ENCODE measurements at regions not wholly inside any gene's neighbourhood (a gene's known extent, or its start where the extent isn't known, plus 50 kb on each side); places are given as distances from the start of the nearest gene placed in this dataset.
A peak's percentile ranks its signal among the peaks of the same experiment; 100 is the strongest.

DNA sequence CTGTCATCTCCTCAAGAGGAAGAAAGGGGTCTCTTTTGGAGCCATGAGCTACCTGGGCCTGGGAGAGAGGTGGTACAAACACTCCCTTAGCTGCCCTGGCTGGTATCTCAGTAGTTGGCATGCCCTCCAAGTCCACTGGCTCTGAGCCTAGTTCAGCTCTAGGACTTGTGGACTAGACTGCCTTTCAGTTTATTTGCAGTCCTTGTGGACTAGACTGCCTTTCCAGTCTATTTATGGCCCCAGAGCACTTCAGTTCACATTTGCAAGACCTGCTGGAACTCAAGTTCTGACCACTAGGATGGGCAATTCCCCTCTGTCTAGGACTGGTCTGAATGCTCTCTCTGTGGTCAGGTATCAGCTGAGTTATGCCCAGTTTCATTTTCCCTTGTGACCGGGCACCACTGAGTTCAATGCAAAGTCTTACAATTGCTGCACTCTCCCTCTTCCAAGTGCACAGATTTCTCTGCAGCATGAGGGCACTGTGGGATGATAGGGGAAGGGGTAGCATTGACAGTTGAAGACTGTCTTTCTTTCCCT is 1019.0 kb downstream of the TAF11L14 start:
- Mint-ChIP-seq H3K4me1 (no peaks in the 10 kb centered on the region), H3K9me3 (peaks cover 0 to 9% of the 10 kb centered on the region in 2 experiments; a peak in 3 of 5 replicates), H3K4me3 (no peak overlapping the region), H3K27me3 (ENCODE audit: low read depth) (peaks cover 4% of the 10 kb centered on the region; the same call in 1 of the 2 replicates), H3K27ac (no peak overlapping the region), H3K36me3 (ENCODE audit: insufficient read depth in 1 of 3, low read depth in 3 of 3) (peaks cover 4 to 99% (median 13%) of the 10 kb centered on the region in 3 experiments; a peak in 5 of 7 replicates)
- Histone ChIP-seq H3K79me1 (ENCODE audit: insufficient read depth, low read depth, low read length, poor library complexity, severe bottlenecking) (no peaks in the 10 kb centered on the region), H4K91ac (ENCODE audit: insufficient read length, low read depth, low read length) (no peak overlapping the region), H2AK5ac (ENCODE audit: insufficient read length, low read length) (no peak overlapping the region), H2BK12ac (ENCODE audit: insufficient read length, low read depth, low read length) (no peak overlapping the region), H3K18ac (ENCODE audit: insufficient read length, low read depth, low read length) (no peak overlapping the region), H2AFZ (ENCODE audit: low read length) (no peak overlapping the region), H3T11ph (ENCODE audit: low read length) (no peak overlapping the region), H3K14ac (ENCODE audit: insufficient read depth, low read length) (no peak overlapping the region), H4K8ac (replicated peaks; ENCODE audit: insufficient read length, low read depth, low read length) (peak overlapping the region; percentile 15), H4K20me1 (ENCODE audit: control insufficient read depth, insufficient read depth, insufficient read length) (no peaks in the 10 kb centered on the region), H4K5ac (ENCODE audit: insufficient read length, low read depth, low read length) (peak overlapping the region; percentile 53), H2BK120ac (ENCODE audit: low read depth, low read length, poor library complexity, severe bottlenecking) (no peak overlapping the region), H3K9ac (ENCODE audit: extremely low read depth, insufficient read length, low read length) (no peak overlapping the region), H3K4me1 (ENCODE audit: insufficient read depth, low read length) (no peaks in the 10 kb centered on the region), H2BK5ac (ENCODE audit: insufficient read length, low read length) (no peak overlapping the region), H3K56ac (ENCODE audit: insufficient read length, low read depth, low read length) (no peak overlapping the region), H3K23me2 (ENCODE audit: insufficient read length, low read depth, low read length, poor library complexity, severe bottlenecking) (no peaks in the 10 kb centered on the region), H3K79me2 (ENCODE audit: insufficient read depth, low read length) (peaks cover 3% of the 10 kb centered on the region; the same call in 1 of the 2 replicates), H3K4me2 (ENCODE audit: insufficient read depth, insufficient read length, low read length) (no peak overlapping the region), H3K4ac (ENCODE audit: low read depth, low read length) (no peak overlapping the region), H3K9me3 (ENCODE audit: control insufficient read depth, low read depth, low read length) (peaks cover 42% of the 10 kb centered on the region), H2BK20ac (ENCODE audit: low read depth, low read length, poor library complexity, severe bottlenecking) (no peak overlapping the region), H2BK15ac (ENCODE audit: low read depth, low read length) (no peak overlapping the region), H3K23ac (ENCODE audit: insufficient read length, low read depth, low read length) (no peak overlapping the region), H3K27me3 (ENCODE audit: insufficient read depth, low read length) (no peaks in the 10 kb centered on the region), H3K27ac (ENCODE audit: insufficient read length, low read depth, low read length) (no peak overlapping the region)
- TF ChIP-seq, protein P1, sequence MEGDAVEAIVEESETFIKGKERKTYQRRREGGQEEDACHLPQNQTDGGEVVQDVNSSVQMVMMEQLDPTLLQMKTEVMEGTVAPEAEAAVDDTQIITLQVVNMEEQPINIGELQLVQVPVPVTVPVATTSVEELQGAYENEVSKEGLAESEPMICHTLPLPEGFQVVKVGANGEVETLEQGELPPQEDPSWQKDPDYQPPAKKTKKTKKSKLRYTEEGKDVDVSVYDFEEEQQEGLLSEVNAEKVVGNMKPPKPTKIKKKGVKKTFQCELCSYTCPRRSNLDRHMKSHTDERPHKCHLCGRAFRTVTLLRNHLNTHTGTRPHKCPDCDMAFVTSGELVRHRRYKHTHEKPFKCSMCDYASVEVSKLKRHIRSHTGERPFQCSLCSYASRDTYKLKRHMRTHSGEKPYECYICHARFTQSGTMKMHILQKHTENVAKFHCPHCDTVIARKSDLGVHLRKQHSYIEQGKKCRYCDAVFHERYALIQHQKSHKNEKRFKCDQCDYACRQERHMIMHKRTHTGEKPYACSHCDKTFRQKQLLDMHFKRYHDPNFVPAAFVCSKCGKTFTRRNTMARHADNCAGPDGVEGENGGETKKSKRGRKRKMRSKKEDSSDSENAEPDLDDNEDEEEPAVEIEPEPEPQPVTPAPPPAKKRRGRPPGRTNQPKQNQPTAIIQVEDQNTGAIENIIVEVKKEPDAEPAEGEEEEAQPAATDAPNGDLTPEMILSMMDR (conservative IDR thresholded peaks at IDR 0.05) = no peak
- DNase-seq = peak; percentile 63
- WGBS (ENCODE audit: extremely low coverage, insufficient read length, low lambda C conversion rate) = no CpG with 5 or more reads among the region's 1 CpG

All from H9 (cell line).